A549 (cell line): ENCODE measurements at regions not wholly inside any gene's neighbourhood (a gene's known extent, or its start where the extent isn't known, plus 50 kb on each side); places are given as distances from the start of the nearest gene placed in this dataset.

ENCODE experiments used
- CTCF ChIP-seq: fragments of >200 bp; sonication (Bioruptor Twin); formaldehyde crosslinking; IDR thresholded peaks from 3 replicates; pipeline ENCODE4 v1.5.1; 2016
- EHMT2 ChIP-seq: fragments of 200-600 bp; sonication (generic); IDR thresholded peaks from 2 replicates; pipeline ENCODE4 v1.6.1; 2016; ENCODE audit warnings: antibody characterized with exemption, low read depth, mild to moderate bottlenecking, moderate library complexity
- JUN ChIP-seq, 2 experiments: fragments of >200 bp; sonication (Bioruptor Twin); formaldehyde crosslinking; IDR thresholded peaks; 2 replicates in 1 of 2; 3 replicates in 1 of 2; pipeline ENCODE4 v1.6.1; 2016 to 2017
- JUNB ChIP-seq: fragments of >200 bp; sonication (Bioruptor Twin); formaldehyde crosslinking; IDR thresholded peaks from 2 replicates; pipeline ENCODE4 v1.6.1; 2016
- MAX ChIP-seq: IDR thresholded peaks from 2 replicates; pipeline ENCODE4 v1.6.1; 2012
- NR3C1 ChIP-seq: fragments of >200 bp; sonication (Bioruptor Twin); formaldehyde crosslinking; IDR thresholded peaks from 3 replicates; pipeline ENCODE4 v1.6.1; 2017
- POLR2A ChIP-seq: IDR thresholded peaks from 2 replicates; pipeline ENCODE4 v1.6.1; 2012; ENCODE audit warnings: mild to moderate bottlenecking, low read length
- USF2 ChIP-seq: fragments of 450-650 bp; IDR thresholded peaks from 2 replicates; pipeline ENCODE4 v1.6.1; 2014; ENCODE audit warnings: antibody characterized with exemption

GRCh38 chr18:27604583-27604982, 419.5 kb upstream of the CHST9 start:
- TF ChIP-seq JUNB (no peak), JUN (IDR thresholded peaks at IDR 0.05) (no peak), MAX (no peak), CTCF (no peak), NR3C1 (no peak), POLR2A (no peak), USF2 (no peak), EHMT2 (no peak)
